Psoas muscle (tissue), 7 donors: ENCODE measurements at regions not wholly inside any gene's neighbourhood (a gene's known extent, or its start where the extent isn't known, plus 50 kb on each side); places are given as distances from the start of the nearest gene placed in this dataset.

Source experiments
- ATAC-seq, 4 donors: fragments of 200-7000 bp; cut with Tn5 transposase; one replicate each; pipeline ENCODE4 v1.9.1; 2020; ENCODE audit warnings: moderate library complexity in 3 of 4, mild to moderate bottlenecking in 2 of 4
- DNase-seq, 2 donors: peaks; one replicate each; pipeline ENCODE4 v3.0.0-alpha.2; 2020
- H3K27ac ChIP-seq: fragments of 200-600 bp; one replicate; pipeline ENCODE4 v1.8.0; 2022
- H3K27me3 ChIP-seq, 3 donors: fragments of 200-600 bp in 1 of 3; one replicate each; pipeline versions ENCODE4 v1.6.1 to v1.8.0; 2013 to 2022; ENCODE audit warnings: low read length in 2 of 3, mild to moderate bottlenecking in 2 of 3, moderate library complexity in 1 of 3; ENCODE audit not compliant: insufficient read depth in 3 of 3
- H3K36me3 ChIP-seq, 2 donors: fragments of 200-600 bp in 1 of 2; one replicate each; pipeline versions ENCODE4 v1.6.1 to v1.8.0; 2013 to 2022; ENCODE audit warnings: low read depth in 1 of 2, mild to moderate bottlenecking in 1 of 2, moderate library complexity in 1 of 2; ENCODE audit not compliant: insufficient read depth in 1 of 2
- H3K4me1 ChIP-seq: fragments of 200-600 bp; one replicate; pipeline ENCODE4 v1.8.0; 2022
- H3K4me3 ChIP-seq: fragments of 200-600 bp; one replicate; pipeline ENCODE4 v1.8.0; 2022; ENCODE audit warnings: mild to moderate bottlenecking
- H3K9me3 ChIP-seq: fragments of 200-600 bp; one replicate; pipeline ENCODE4 v1.8.0; 2022
- CTCF ChIP-seq: fragments of 200-600 bp; IDR thresholded peaks from one replicate; pipeline ENCODE4 v1.8.0; 2022; ENCODE audit warnings: antibody characterized with exemption
- WGBS, 3 donors: extraction: QIAGEN DNeasy Blood & Tissue Kit; methylation state at CpG; one replicate each; pipeline versions ENCODE4 v1.1.6 to v1.1.7; 2013; 5-methylcytosine and 5-hydroxymethylcytosine counted together
- intact Hi-C, 2 donors: fragments of 100-400 bp; cut with DNase I; formaldehyde crosslinking; loops; one replicate each; pipeline versions ENCODE4 v1.11.0 to v1.14.2; 2022
- donor health status: healthy with polysubstance abuse.
- donor health status: DM: no; HTN: no; CAD: no; lungs with moderate emphysema.
- donor health status: Bipolar disorder and iron deficiency.
- donor health status: healthy.
- donor health status: DM: yes; HTN: yes; CAD: no.
- donor health status: DM: no; HTN: no; CAD: no.
- donor health status: DM: yes; HTN: yes; CAD: no.

DNA sequence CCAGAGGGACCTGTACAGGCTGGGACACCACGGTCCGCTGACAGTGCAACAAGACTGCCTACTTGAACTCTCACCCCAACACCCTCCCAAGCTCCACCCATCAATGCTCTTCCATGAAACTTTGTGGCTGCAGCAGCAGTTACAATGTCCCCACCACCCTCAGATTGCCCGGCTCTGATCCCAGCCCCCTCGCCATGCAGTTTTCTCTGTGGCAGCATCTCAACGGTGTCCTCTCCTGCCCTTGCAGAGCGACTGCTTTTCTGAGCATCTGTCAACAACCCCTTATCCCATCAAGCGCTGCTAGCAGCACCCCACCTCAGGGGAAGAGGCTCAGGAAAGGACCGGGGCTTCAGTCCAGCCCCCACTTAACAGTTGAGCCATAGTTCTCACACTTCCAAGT is 137.1 kb upstream of the NDUFV2 start:
- ATAC-seq (no peak), DNase-seq (no peak)
- Histone ChIP-seq H3K27ac (no peak overlapping the region), H3K36me3 (no peaks in the 10 kb centered on the region), H3K9me3 (no peaks in the 10 kb centered on the region), H3K4me3 (no peak overlapping the region), H3K27me3 (no peaks in the 10 kb centered on the region), H3K4me1 (no peaks in the 10 kb centered on the region)
- 78 to 80% (median 78%) methylated on average over 8 of the region's 8 CpGs for WGBS, 3 donors
- intact Hi-C loops: no loop called here
- no peak for TF ChIP-seq CTCF

GRCh38 chr18:8966821-8967220 is 135.7 kb upstream of the NDUFV2 start:
- peaks cover 0 to 2% (median 0%) of the 10 kb centered on the region in 3 donors for H3K27me3 ChIP-seq
- H3K4me1 ChIP-seq: no peaks in the 10 kb centered on the region
- no peak for TF ChIP-seq CTCF
- H3K9me3 ChIP-seq: no peaks in the 10 kb centered on the region
- intact Hi-C loops: no loop called here
- H3K27ac ChIP-seq: no peak overlapping the region
- no peaks in the 10 kb centered on the region for H3K36me3 ChIP-seq
- no peak for DNase-seq
- 88 to 95% (median 95%) methylated on average over 3 of the region's 3 CpGs for WGBS, 3 donors
- no peak overlapping the region for H3K4me3 ChIP-seq
- no peak for ATAC-seq

GRCh38 chr18:8967573-8967972 is 134.9 kb upstream of the NDUFV2 start:
- WGBS, 3 donors: 94 to 99% (median 97%) methylated on average over 6 of the region's 6 CpGs
- TF ChIP-seq CTCF: no peak
- no peaks in the 10 kb centered on the region for H3K9me3 ChIP-seq
- intact Hi-C loops: no loop called here
- DNase-seq (no peak), ATAC-seq (no peak)
- no peak overlapping the region for H3K27ac ChIP-seq
- no peaks in the 10 kb centered on the region for H3K4me1 ChIP-seq
- H3K27me3 ChIP-seq: peaks cover 0 to 2% (median 0%) of the 10 kb centered on the region in 3 donors
- no peaks in the 10 kb centered on the region for H3K36me3 ChIP-seq
- no peak overlapping the region for H3K4me3 ChIP-seq

GRCh38 chr18:8969639-8970390 is 132.7 kb upstream of the NDUFV2 start:
- no peak for TF ChIP-seq CTCF
- Histone ChIP-seq H3K27ac (no peak overlapping the region), H3K4me1 (no peaks in the 10 kb centered on the region), H3K27me3 (peaks cover 0 to 2% (median 0%) of the 10 kb centered on the region in 3 donors), H3K4me3 (no peak overlapping the region), H3K36me3 (no peaks in the 10 kb centered on the region), H3K9me3 (no peaks in the 10 kb centered on the region)
- DNase-seq (no peak), ATAC-seq (no peak)
- intact Hi-C loops: no loop called here
- WGBS, 3 donors: 58 to 68% (median 58%) methylated on average over 4 of the region's 4 CpGs

DNA sequence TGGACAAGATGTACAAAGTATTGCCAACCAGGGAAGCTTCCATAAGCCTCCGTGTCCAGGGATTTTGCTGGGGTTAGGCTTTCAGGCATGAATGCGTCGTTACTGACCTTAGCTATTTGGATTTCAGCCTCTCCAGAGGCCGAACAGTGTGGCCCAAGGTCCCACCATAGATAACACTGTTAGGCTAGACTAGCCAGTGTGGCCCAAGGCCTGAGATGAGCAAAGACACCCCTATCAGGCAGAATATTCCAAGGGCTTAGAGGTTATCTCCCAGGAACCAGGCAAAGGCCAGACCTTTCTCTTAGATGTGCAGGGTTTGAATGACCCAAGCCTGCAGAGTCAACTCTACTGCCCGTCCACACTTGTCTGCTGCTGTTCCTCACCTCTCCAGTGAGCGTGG is 131.7 kb upstream of the NDUFV2 start:
- Histone ChIP-seq H3K9me3 (no peaks in the 10 kb centered on the region), H3K4me1 (no peaks in the 10 kb centered on the region), H3K36me3 (no peaks in the 10 kb centered on the region), H3K4me3 (no peak overlapping the region), H3K27ac (no peak overlapping the region), H3K27me3 (peaks cover 0 to 2% (median 0%) of the 10 kb centered on the region in 3 donors)
- 70 to 88% (median 75%) methylated on average over 6 of the region's 6 CpGs for WGBS, 3 donors
- no peak for ATAC-seq
- intact Hi-C loops: no loop called here
- TF ChIP-seq CTCF: no peak
- no peak for DNase-seq
